ENCODE measurements at regions not wholly inside any gene's neighbourhood (a gene's known extent, or its start where the extent isn't known, plus 50 kb on each side); places are given as distances from the start of the nearest gene placed in this dataset.

- Histone ChIP-seq H3K27me3 (peaks cover 0 to 3% (median 0%) of the 10 kb centered on the region in 3 donors), H3K27ac (peak overlapping the region in 4 of 5 donors; percentile 1 to 65 (median 34)), H3K36me3 (no peaks in the 10 kb centered on the region), H3K4me1 (no peaks in the 10 kb centered on the region), H3K9me3 (no peaks in the 10 kb centered on the region), H3K4me3 (no peak overlapping the region)
- WGBS, 5 donors = 64 to 78% (median 73%) methylated on average over 10 of the region's 10 CpGs
- TF ChIP-seq CTCF (IDR thresholded peaks at IDR 0.05) = no peak
- TF ChIP-seq POLR2AphosphoS5 (IDR thresholded peaks at IDR 0.05) = peak in 1 of 3 donors; percentile 19
- peak; percentile 31 to 87 for DNase-seq
- intact Hi-C loops (cut with DNase I; ENCODE audit: low total_unique reads) = no loop called here
Observed at GRCh38 chr13:21986602-21987001, 315.7 kb downstream of the FGF9 start.

- no peak overlapping the region for H3K4me3 ChIP-seq
- H3K4me1 ChIP-seq = no peaks in the 10 kb centered on the region
- 70 to 77% (median 72%) methylated on average over 7 of the region's 7 CpGs for WGBS, 5 donors
- no peak for DNase-seq
- no peak overlapping the region for H3K27ac ChIP-seq
- no peak for TF ChIP-seq POLR2AphosphoS5 (IDR thresholded peaks at IDR 0.05)
- no peak for TF ChIP-seq EP300 (IDR thresholded peaks at IDR 0.05)
- no peak for TF ChIP-seq CTCF (IDR thresholded peaks at IDR 0.05)
- no peak for TF ChIP-seq POLR2A (IDR thresholded peaks at IDR 0.05)
- intact Hi-C loops (cut with DNase I; ENCODE audit: low total_unique reads) = no loop called here
- H3K27me3 ChIP-seq = no peaks in the 10 kb centered on the region
- H3K9me3 ChIP-seq = no peaks in the 10 kb centered on the region
- no peaks in the 10 kb centered on the region for H3K36me3 ChIP-seq
Observed at GRCh38 chr13:21987793-21988192, 316.9 kb downstream of the FGF9 start.

GRCh38 chr13:21988624-21989023 is 317.8 kb downstream of the FGF9 start:
- Histone ChIP-seq H3K27me3 (no peaks in the 10 kb centered on the region), H3K9me3 (no peaks in the 10 kb centered on the region), H3K27ac (no peak overlapping the region), H3K4me3 (no peak overlapping the region), H3K4me1 (no peaks in the 10 kb centered on the region), H3K36me3 (no peaks in the 10 kb centered on the region)
- intact Hi-C loops (cut with DNase I; ENCODE audit: low total_unique reads) = no loop called here
- DNase-seq = no peak
- no peak for TF ChIP-seq EP300 (IDR thresholded peaks at IDR 0.05)
- no peak for TF ChIP-seq POLR2A (IDR thresholded peaks at IDR 0.05)
- no peak for TF ChIP-seq POLR2AphosphoS5 (IDR thresholded peaks at IDR 0.05)
- no peak for TF ChIP-seq CTCF (IDR thresholded peaks at IDR 0.05)
- WGBS, 5 donors = 91 to 96% (median 93%) methylated on average over 7 of the region's 7 CpGs

- TF ChIP-seq EP300 (IDR thresholded peaks at IDR 0.05) (no peak), POLR2AphosphoS5 (IDR thresholded peaks at IDR 0.05) (no peak), POLR2A (IDR thresholded peaks at IDR 0.05) (no peak), CTCF (IDR thresholded peaks at IDR 0.05) (no peak)
- no peak for DNase-seq
- 94 to 97% (median 96%) methylated on average over 3 of the region's 3 CpGs for WGBS, 5 donors
- H3K27me3 ChIP-seq = peaks cover 0 to 9% (median 0%) of the 10 kb centered on the region in 3 donors
- no peak overlapping the region for H3K27ac ChIP-seq
- no peaks in the 10 kb centered on the region for H3K36me3 ChIP-seq
- intact Hi-C loops (cut with DNase I; ENCODE audit: low total_unique reads) = no loop called here
- no peak overlapping the region for H3K4me3 ChIP-seq
- H3K9me3 ChIP-seq = no peaks in the 10 kb centered on the region
- H3K4me1 ChIP-seq = no peaks in the 10 kb centered on the region
Observed at GRCh38 chr13:21996049-21996448, 325.2 kb downstream of the FGF9 start.
